ENCODE measurements at regions not wholly inside any gene's neighbourhood (a gene's known extent, or its start where the extent isn't known, plus 50 kb on each side); places are given as distances from the start of the nearest gene placed in this dataset.
"Not testable (repeated sequence)": the region's sequence is repeated elsewhere in the genome, so short reads cannot be mapped to it uniquely, and the experiment has no call there.

DNA sequence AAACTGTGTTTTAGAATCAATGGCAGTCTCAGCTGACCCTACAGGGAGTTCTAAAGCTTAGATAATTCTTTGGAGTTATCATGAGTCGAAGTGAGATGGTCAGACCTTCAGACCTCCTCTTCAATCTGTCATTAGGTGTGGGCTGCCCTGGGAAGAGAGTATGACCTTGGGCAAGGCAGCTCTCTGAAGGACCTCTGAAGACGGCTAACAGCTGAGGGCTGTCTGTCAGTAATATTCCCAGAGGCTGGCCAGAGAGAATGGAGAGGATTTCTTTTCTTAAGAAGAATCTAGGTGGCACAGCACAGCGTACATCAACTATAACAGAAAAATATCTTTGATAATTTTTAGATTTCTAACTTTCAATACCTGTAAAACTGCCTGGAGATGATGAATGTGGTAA lies 379.4 kb downstream of the ZNF674 start:
- no peak for DNase-seq (ENCODE audit: low spot score)

- DNase-seq (ENCODE audit: low spot score), result no peak
Measured at GRCh38 chrX:46165411-46165810, 379.8 kb downstream of the ZNF674 start.

GRCh38 chrX:46152756-46153155 lies 392.5 kb downstream of the ZNF674 start:
- DNase-seq (ENCODE audit: low spot score), result no peak

DNA sequence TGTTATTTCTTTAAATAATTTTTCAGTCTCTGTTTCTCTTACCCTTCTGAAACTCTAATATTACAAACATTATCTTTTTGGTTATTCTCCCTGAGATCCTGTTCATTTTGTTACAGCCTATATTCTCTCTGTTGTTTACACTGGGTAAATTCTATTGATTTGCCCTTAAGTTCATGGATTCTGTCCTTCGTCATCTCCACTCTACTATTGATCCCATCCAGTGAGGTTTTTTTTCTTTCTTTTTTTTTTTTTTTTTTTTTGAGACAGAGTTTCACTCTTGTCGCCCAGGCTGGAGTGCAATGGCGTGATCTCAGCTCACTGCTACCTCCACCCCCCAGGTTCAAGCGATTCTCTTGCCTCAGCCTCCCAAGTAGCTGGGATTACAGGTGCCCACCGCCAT lies 393.9 kb downstream of the ZNF674 start:
- not testable (repeated sequence) for DNase-seq (ENCODE audit: low spot score)

- no peak for DNase-seq (ENCODE audit: low spot score)
Measured at GRCh38 chrX:46144566-46144965, 400.7 kb downstream of the ZNF674 start.

DNA sequence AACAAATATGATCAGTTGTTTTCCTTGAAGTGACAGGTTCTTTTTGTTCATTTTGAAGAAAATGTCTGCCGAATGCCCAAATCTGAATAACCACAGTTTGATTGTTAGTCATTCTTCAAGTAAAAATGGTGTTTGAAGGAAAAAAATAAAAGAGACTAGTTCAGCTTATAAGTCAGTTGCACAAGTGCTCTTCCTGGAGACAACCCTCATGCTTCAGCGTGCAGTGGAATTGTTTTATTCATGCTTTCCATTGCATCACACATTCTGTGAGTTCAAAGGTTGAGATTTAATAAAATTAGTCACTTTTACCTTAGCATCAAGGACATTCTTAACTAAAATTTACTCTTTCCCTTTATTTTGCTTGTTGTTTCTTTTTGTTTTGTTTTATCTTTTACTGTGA lies 404.9 kb downstream of the ZNF674 start:
- no peak for DNase-seq (ENCODE audit: low spot score)

GRCh38 chrX:46130247-46130646 lies 415.0 kb downstream of the ZNF674 start:
- no peak for DNase-seq (ENCODE audit: low spot score)

- DNase-seq (ENCODE audit: low spot score), result no peak
Measured at GRCh38 chrX:46125111-46125510, 420.1 kb downstream of the ZNF674 start.

DNA sequence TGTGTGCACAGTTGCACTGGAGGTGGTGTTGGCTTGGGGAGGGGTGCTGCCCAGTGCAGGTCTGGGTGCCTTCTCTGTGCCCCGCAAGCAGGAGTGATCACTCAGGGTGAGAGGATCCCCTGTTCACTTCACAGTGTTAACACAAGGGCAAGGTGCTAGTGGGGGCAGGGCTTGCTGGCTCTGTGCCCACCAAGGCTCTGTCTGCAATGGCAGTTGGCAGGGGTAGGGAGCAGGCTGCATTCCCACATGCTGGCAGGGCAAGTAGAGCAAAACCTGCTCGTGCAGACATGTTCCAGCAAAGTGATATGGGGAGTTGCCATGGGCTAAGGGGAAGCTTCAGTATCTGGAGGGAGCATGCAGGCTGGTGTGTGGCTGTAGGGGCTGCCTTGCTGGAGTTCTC lies 428.0 kb downstream of the ZNF674 start:
- no peak for DNase-seq (ENCODE audit: low spot score)

DNA sequence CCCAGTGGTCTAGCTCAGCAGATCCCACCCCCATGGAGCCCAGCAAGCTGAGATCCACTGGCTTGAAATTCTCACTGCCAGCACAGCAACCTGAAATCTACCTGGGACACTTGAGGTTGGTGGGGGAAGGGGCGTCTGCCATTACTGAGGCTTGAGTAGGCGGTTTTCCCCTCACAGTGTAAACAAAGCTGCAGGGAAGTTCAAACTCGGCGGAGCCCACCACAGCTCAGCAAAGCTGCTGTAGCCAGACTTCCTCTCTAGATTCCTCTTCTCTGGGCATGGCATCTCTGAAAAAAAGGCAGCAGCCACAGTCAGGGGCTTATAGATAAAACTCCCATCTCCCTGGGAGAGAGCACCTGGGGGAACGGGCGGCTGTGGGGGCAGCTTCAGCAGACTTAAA lies 457.9 kb downstream of the ZNF674 start:
- not testable (repeated sequence) for DNase-seq (ENCODE audit: low spot score)

DNA sequence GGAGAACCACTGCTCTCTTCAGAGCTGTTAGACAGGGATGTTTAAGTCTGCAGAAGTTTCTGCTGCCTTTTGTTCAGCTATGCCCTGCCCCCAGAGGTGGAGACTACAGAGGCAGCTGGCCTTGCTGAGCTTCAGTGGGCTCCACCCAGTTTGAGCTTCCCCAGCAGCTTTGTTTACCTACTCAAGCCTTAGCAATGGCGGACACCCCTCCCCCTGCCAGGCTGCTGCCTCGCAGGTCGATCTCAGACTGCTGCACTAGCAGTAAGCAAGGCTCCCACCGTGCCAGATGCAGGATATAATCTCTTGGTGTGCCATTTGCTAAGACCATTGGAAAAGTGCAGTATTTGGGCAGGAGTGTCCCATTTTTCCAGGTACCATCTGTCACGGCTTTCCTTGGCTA lies 465.1 kb downstream of the ZNF674 start:
- DNase-seq (ENCODE audit: low spot score), result not testable (repeated sequence)

- DNase-seq (ENCODE audit: low spot score), result no peak
Measured at GRCh38 chrX:46072791-46073190, 472.4 kb downstream of the ZNF674 start.

DNA sequence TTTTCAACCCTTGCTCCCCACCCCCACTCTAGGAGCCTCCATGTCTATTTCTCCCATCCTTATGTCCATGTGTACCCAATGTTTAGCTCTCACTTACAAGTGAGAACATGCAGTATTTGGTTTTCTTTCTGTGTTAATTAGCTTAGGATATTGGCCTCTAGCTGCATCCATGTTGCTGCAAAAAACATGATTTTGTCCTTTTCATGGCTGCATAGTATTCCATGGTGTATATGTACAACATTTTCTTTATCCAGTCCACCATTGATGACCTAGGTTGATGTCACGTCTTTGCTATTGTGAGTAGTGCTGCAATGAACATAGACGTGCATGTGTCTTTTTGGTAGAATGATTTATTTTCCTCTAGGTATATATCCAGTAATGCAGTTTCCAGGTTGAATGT lies 472.8 kb downstream of the ZNF674 start:
- no peak for DNase-seq (ENCODE audit: low spot score)

DNA sequence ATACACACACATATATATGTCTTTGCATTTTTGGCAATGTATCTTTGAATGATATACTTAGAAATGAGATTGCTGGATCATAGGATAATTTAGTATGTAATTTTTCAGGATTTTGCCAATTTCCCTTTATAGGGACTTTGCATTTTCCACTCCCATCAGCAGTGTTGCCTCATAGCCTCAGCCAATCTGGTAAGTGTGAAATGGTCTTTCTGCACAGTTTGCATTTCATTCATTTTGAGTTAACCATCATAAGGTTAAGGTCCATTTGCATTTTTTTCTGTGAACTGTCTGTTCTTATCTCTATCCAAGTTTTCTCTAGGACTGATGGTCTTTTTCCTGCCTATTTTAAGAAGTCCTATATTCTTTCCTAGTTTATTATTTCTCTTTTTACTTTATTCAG lies 474.8 kb downstream of the ZNF674 start:
- DNase-seq (ENCODE audit: low spot score), result no peak

GRCh38 chrX:46059316-46059715 lies 485.9 kb downstream of the ZNF674 start:
- DNase-seq (ENCODE audit: low spot score), result no peak

DNA sequence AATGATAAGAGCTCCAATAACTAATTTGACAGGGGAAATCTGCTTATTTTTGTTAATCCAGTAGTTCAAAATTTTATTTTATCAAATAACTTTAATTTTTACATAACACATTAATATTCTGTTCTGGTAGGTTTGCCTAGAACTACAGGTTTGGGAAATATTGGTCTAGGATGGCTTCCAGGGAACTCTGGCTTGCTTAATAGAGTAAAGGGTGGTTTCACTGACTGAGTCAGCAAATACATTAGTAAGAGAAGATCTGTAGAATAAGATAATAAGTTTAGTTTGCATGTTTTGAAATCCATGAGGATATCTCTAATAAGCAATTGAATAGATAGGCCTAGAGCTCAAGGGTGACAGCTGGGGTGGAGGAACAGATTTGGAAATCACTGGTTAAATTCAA lies 500.7 kb downstream of the ZNF674 start:
- DNase-seq (ENCODE audit: low spot score), result no peak

- DNase-seq (ENCODE audit: low spot score), result no peak
Measured at GRCh38 chrX:46040001-46040400, 505.2 kb downstream of the ZNF674 start.

- no peak for DNase-seq (ENCODE audit: low spot score)
Measured at GRCh38 chrX:46039526-46039925, 505.7 kb downstream of the ZNF674 start.

GRCh38 chrX:46036508-46036907 lies 508.7 kb downstream of the ZNF674 start:
- DNase-seq (ENCODE audit: low spot score), result no peak

DNA sequence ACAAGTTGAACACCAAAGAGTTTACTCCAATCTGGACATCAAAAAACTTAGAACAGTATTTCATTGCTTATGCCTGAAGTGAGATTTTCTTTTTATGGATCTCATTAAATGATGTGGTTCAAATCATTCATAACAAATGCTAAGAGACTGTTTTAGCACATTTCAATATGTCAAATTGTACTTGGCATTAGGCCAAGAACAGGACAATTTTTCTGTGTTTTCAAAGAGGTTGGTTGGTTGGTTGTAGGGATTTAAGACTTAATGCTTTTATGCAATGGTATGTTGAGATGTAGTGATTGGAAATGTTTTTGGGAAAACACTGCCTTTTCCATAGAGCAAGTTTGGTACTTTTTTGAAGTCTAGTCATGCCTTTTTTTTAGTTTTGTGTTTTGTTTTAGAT lies 510.4 kb downstream of the ZNF674 start:
- no peak for DNase-seq (ENCODE audit: low spot score)

GRCh38 chrX:46029777-46030176 lies 515.4 kb downstream of the ZNF674 start:
- no peak for DNase-seq (ENCODE audit: low spot score)

- DNase-seq (ENCODE audit: low spot score), result no peak
Measured at GRCh38 chrX:46016296-46016695, 528.9 kb downstream of the ZNF674 start.

- DNase-seq (ENCODE audit: low spot score), result no peak
Measured at GRCh38 chrX:46015653-46016052, 529.6 kb downstream of the ZNF674 start.

DNA sequence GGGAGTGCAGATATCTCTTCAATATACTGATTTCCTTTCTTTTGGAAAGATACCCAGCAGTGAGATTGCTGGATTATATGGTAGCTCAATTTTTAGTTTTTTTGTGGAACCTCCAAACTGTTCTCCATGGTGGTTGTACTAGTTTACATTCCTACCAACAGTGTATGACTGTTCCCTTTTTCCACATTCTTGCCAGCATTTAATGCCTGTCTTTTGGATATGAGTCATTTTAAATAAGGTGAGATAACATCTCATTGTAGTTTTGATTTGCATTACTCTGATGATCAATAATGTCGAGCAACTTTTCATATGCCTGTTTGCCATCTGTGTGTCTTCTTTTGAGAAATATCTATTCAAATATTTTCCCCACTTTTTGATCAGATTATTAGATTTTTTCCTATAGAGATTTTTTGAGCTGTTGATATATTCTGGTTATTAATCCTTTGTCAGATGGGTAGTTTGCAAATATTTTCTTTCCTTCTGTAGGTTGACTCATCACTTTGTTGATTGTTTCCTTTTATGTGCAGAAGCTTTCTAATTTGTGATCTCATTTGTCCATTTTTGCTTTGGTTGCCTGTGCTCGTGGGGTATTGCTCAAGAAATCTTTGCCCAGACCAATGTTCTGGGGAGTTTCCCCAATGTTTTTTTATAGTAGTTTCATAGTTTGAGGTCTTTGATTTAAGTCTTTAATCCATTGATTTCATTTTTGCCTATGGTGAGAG lies 552.7 kb downstream of the ZNF674 start:
- no peak for DNase-seq (ENCODE audit: low spot score)

- no peak for DNase-seq (ENCODE audit: low spot score)
Measured at GRCh38 chrX:45986971-45987370, 558.2 kb downstream of the ZNF674 start.

Measured in LoVo (cell line).